ENCODE measurements at regions not wholly inside any gene's neighbourhood (a gene's known extent, or its start where the extent isn't known, plus 50 kb on each side); places are given as distances from the start of the nearest gene placed in this dataset.

DNA sequence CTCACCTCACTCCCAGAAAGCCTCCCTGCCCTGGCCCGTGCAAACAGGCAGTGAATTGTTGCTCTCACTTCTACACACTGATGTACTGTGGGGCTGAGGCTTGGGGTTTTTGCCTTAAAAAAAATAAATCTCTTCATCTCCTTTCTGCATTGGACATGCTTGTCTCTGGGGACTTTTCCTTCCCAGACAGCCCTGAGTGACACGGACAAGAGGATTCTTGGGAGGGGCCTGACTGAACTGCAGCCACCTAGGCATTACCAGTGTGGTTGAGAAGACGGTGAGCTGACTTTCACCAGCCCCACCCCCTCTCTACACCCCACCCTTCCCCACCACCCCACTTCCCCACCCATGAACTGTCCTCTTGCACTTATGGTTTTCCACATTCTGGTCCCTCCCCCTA is 51.6 kb upstream of the PARP11 start:
- Histone ChIP-seq H3K9me3 (no peaks in the 10 kb centered on the region), H3K27me3 (peaks cover 0 to 5% of the 10 kb centered on the region in 2 donors), H3K4me1 (no peaks in the 10 kb centered on the region), H3K36me3 (no peaks in the 10 kb centered on the region), H3K4me3 (no peak overlapping the region), H3K27ac (no peak overlapping the region)
- DNase-seq (ENCODE audit: low spot score in 2 of 2), result no peak
- TF ChIP-seq, protein P1, sequence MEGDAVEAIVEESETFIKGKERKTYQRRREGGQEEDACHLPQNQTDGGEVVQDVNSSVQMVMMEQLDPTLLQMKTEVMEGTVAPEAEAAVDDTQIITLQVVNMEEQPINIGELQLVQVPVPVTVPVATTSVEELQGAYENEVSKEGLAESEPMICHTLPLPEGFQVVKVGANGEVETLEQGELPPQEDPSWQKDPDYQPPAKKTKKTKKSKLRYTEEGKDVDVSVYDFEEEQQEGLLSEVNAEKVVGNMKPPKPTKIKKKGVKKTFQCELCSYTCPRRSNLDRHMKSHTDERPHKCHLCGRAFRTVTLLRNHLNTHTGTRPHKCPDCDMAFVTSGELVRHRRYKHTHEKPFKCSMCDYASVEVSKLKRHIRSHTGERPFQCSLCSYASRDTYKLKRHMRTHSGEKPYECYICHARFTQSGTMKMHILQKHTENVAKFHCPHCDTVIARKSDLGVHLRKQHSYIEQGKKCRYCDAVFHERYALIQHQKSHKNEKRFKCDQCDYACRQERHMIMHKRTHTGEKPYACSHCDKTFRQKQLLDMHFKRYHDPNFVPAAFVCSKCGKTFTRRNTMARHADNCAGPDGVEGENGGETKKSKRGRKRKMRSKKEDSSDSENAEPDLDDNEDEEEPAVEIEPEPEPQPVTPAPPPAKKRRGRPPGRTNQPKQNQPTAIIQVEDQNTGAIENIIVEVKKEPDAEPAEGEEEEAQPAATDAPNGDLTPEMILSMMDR (IDR thresholded peaks at IDR 0.05), result no peak
- TF ChIP-seq POLR2AphosphoS5 (IDR thresholded peaks at IDR 0.05), result no peak
- no peak for TF ChIP-seq POLR2A (IDR thresholded peaks at IDR 0.05)
- intact Hi-C loops (cut with DNase I; ENCODE audit: low total_unique reads), result no loop called here

DNA sequence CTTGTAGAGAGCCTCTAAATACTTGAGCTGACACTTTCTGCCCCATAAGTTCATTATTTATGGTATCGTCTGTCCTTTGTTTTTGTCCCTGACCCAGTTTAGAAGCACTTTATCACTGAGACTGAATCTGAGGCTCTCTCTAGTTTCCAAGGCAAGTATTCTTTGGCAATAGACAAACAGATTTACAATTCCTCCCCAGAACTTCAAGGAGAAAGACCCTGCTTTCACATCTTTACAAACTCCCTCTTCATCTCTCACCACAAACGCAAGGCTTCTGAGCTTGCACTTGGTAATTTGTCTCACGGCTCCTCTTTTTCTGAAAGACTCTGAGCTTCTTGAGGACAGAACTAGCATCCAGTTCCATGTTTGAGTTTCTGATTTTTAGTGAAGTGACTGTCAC is 49.8 kb upstream of the PARP11 start:
- intact Hi-C loops (cut with DNase I; ENCODE audit: low total_unique reads), result no loop called here
- H3K36me3 ChIP-seq, result no peaks in the 10 kb centered on the region
- DNase-seq (ENCODE audit: low spot score in 2 of 2), result no peak
- no peak overlapping the region for H3K4me3 ChIP-seq
- H3K9me3 ChIP-seq, result no peaks in the 10 kb centered on the region
- H3K27me3 ChIP-seq, result peaks cover 0 to 5% of the 10 kb centered on the region in 2 donors
- TF ChIP-seq POLR2AphosphoS5 (IDR thresholded peaks at IDR 0.05), result no peak
- TF ChIP-seq, protein P1 (IDR thresholded peaks at IDR 0.05), result no peak
- TF ChIP-seq POLR2A (IDR thresholded peaks at IDR 0.05), result no peak
- H3K27ac ChIP-seq, result no peak overlapping the region
- H3K4me1 ChIP-seq, result no peaks in the 10 kb centered on the region

Measured in breast epithelium (tissue), 4 donors.